Transverse colon (tissue), 4 donors: ENCODE measurements at regions not wholly inside any gene's neighbourhood (a gene's known extent, or its start where the extent isn't known, plus 50 kb on each side); places are given as distances from the start of the nearest gene placed in this dataset.

Experiments
- DNase-seq: peaks from one replicate; pipeline ENCODE4 v3.0.0-alpha.2; 2019
- H3K27ac ChIP-seq, 4 donors: fragments of 200-600 bp; sonication (generic); 2 replicates each; pipeline ENCODE4 v1.5.1; 2016 to 2018; ENCODE audit warnings: inconsistent platforms in 4 of 4
- H3K27me3 ChIP-seq: fragments of 200-600 bp; sonication (generic); 2 replicates; pipeline ENCODE4 v1.5.1; 2017; ENCODE audit warnings: inconsistent platforms
- H3K36me3 ChIP-seq, 4 donors: fragments of 200-600 bp; sonication (generic); 2 replicates each; pipeline ENCODE4 v1.5.1; 2017 to 2019; ENCODE audit warnings: inconsistent platforms in 4 of 4
- H3K4me1 ChIP-seq, 4 donors: fragments of 200-600 bp; sonication (generic); 2 replicates each; pipeline ENCODE4 v1.5.1; 2017 to 2020; ENCODE audit warnings: inconsistent platforms in 4 of 4
- H3K4me3 ChIP-seq, 4 donors: fragments of 200-600 bp; sonication (generic); 1 replicate in 1 of 4; 2 replicates in 3 of 4; pipeline versions ENCODE4 v1.5.1 to v1.6.1; 2017 to 2019; ENCODE audit warnings: inconsistent platforms in 4 of 4
- H3K9me3 ChIP-seq, 2 donors: fragments of 200-600 bp; sonication (generic); 2 replicates each; pipeline ENCODE4 v1.5.1; 2017 to 2019; ENCODE audit warnings: inconsistent platforms in 2 of 2
- CTCF ChIP-seq, 5 experiments: fragments of 200-600 bp in 3 of 5; fragments of 450-650 bp in 2 of 5; sonication (generic) in 3 of 5; IDR thresholded peaks; 1 replicate in 2 of 5; 2 replicates in 3 of 5; pipeline ENCODE4 v1.5.1; 2016 to 2017; ENCODE audit warnings: antibody characterized with exemption in 5 of 5, inconsistent platforms in 3 of 5, mild to moderate bottlenecking in 2 of 5, moderate library complexity in 1 of 5
- EP300 ChIP-seq: sonication (generic); formaldehyde crosslinking; IDR thresholded peaks from one replicate; pipeline ENCODE4 v1.6.1; 2017; ENCODE audit warnings: antibody characterized with exemption, low read depth
- POLR2A ChIP-seq: fragments of 450-650 bp; IDR thresholded peaks from one replicate; pipeline ENCODE4 v1.6.1; 2016; ENCODE audit warnings: antibody characterized with exemption, mild to moderate bottlenecking, moderate library complexity
- POLR2AphosphoS5 ChIP-seq, 3 donors: sonication (generic); formaldehyde crosslinking; IDR thresholded peaks; one replicate each; pipeline ENCODE4 v1.6.1; 2016; ENCODE audit warnings: antibody characterized with exemption in 3 of 3
- WGBS, 2 donors: methylation state at CpG; one replicate each; pipeline ENCODE4 v1.1.5; 2018; ENCODE audit warnings: low coverage in 1 of 2; 5-methylcytosine and 5-hydroxymethylcytosine counted together
- in situ Hi-C, 4 donors: fragments of 200-750 bp; cut with MboI; loops; one replicate each; pipeline versions ENCODE4 v1.15.0 to v1.15.1; 2017; ENCODE audit warnings: low sequenced_read_pairs in 3 of 4, low pct_ligation_motif_present in 1 of 4, low pct_unique_long_range_greater_than_20kb in 1 of 4
- intact Hi-C: fragments of 100-400 bp; cut with DNase I; formaldehyde crosslinking; loops from one replicate; pipeline ENCODE4 v1.15.1; 2023; ENCODE audit warnings: low total_unique reads

GRCh38 chr7:47683485-47683898, 101.6 kb upstream of the TNS3 start:
- H3K4me3 ChIP-seq, result no peak overlapping the region
- H3K36me3 ChIP-seq, result no peaks in the 10 kb centered on the region
- intact Hi-C loops, result no loop called here
- H3K4me1 ChIP-seq, result no peaks in the 10 kb centered on the region
- no peak overlapping the region for H3K27ac ChIP-seq
- in situ Hi-C loops, result no loop called here
- 92 to 93% methylated on average over 3 to 6 of the region's 6 CpGs for WGBS, 2 donors
- DNase-seq, result no peak
- H3K27me3 ChIP-seq, result no peaks in the 10 kb centered on the region
- H3K9me3 ChIP-seq, result no peaks in the 10 kb centered on the region
- TF ChIP-seq POLR2A (no peak), POLR2AphosphoS5 (IDR thresholded peaks at IDR 0.05) (no peak), EP300 (no peak), CTCF (IDR thresholded peaks at IDR 0.05) (no peak)

GRCh38 chr7:47682874-47683273, 101.0 kb upstream of the TNS3 start:
- TF ChIP-seq POLR2A, result no peak
- TF ChIP-seq POLR2AphosphoS5 (IDR thresholded peaks at IDR 0.05), result no peak
- TF ChIP-seq EP300, result no peak
- no peak for TF ChIP-seq CTCF (IDR thresholded peaks at IDR 0.05)
- intact Hi-C loops (no loop called here), in situ Hi-C loops (no loop called here)
- Histone ChIP-seq H3K27me3 (no peaks in the 10 kb centered on the region), H3K27ac (no peak overlapping the region), H3K4me3 (no peak overlapping the region), H3K4me1 (no peaks in the 10 kb centered on the region), H3K36me3 (no peaks in the 10 kb centered on the region), H3K9me3 (no peaks in the 10 kb centered on the region)
- WGBS, 2 donors, result 90% methylated on average over 6 of the region's 6 CpGs; no CpG with 5 or more reads in 1 of the 2 donors
- no peak for DNase-seq

GRCh38 chr7:47681249-47681810, 99.4 kb upstream of the TNS3 start:
- no peak for DNase-seq
- H3K27ac ChIP-seq, result no peak overlapping the region
- intact Hi-C loops (no loop called here), in situ Hi-C loops (no loop called here)
- H3K4me3 ChIP-seq, result no peak overlapping the region
- H3K4me1 ChIP-seq, result no peaks in the 10 kb centered on the region
- H3K36me3 ChIP-seq, result no peaks in the 10 kb centered on the region
- no peaks in the 10 kb centered on the region for H3K9me3 ChIP-seq
- H3K27me3 ChIP-seq, result no peaks in the 10 kb centered on the region
- TF ChIP-seq CTCF (IDR thresholded peaks at IDR 0.05), result no peak
- TF ChIP-seq POLR2AphosphoS5 (IDR thresholded peaks at IDR 0.05), result no peak
- no peak for TF ChIP-seq EP300
- no peak for TF ChIP-seq POLR2A
- WGBS, 2 donors, result 93 to 98% methylated on average over 8 of the region's 8 CpGs

GRCh38 chr7:47678641-47679380, 96.9 kb upstream of the TNS3 start:
- no peak for DNase-seq
- in situ Hi-C loops, result no loop called here
- intact Hi-C loops, result no loop called here
- Histone ChIP-seq H3K4me1 (no peaks in the 10 kb centered on the region), H3K36me3 (no peaks in the 10 kb centered on the region), H3K4me3 (no peak overlapping the region), H3K27ac (no peak overlapping the region), H3K27me3 (no peaks in the 10 kb centered on the region), H3K9me3 (no peaks in the 10 kb centered on the region)
- no peak for TF ChIP-seq EP300
- TF ChIP-seq POLR2AphosphoS5 (IDR thresholded peaks at IDR 0.05), result no peak
- TF ChIP-seq CTCF (IDR thresholded peaks at IDR 0.05), result no peak
- TF ChIP-seq POLR2A, result no peak
- WGBS, 2 donors, result 85 to 88% methylated on average over 2 to 6 of the region's 6 CpGs
